ENCODE measurements at regions not wholly inside any gene's neighbourhood (a gene's known extent, or its start where the extent isn't known, plus 50 kb on each side); places are given as distances from the start of the nearest gene placed in this dataset.

- Histone ChIP-seq H4K20me1 (ENCODE audit: insufficient read depth) (no peaks in the 10 kb centered on the region), H3K27ac (ENCODE audit: low read length) (no peak overlapping the region), H3K4me3 (ENCODE audit: low read length) (no peak overlapping the region), H3K27me3 (ENCODE audit: insufficient read depth, low read depth, low read length) (no peaks in the 10 kb centered on the region), H3K36me3 (ENCODE audit: insufficient read depth, low read length) (no peaks in the 10 kb centered on the region), H3K9ac (ENCODE audit: low read length) (no peak overlapping the region), H3K79me2 (replicated peaks; ENCODE audit: insufficient read depth, low read length) (no peaks in the 10 kb centered on the region), H3K4me2 (ENCODE audit: low read length) (no peak overlapping the region), H3F3A (ENCODE audit: insufficient read depth, low read length, poor library complexity, severe bottlenecking) (no peaks in the 10 kb centered on the region), H3K9me3 (ENCODE audit: low read length) (no peaks in the 10 kb centered on the region), H2AFZ (ENCODE audit: low read depth, low read length) (no peak overlapping the region), H3K9me2 (ENCODE audit: insufficient read depth, low read length) (no peaks in the 10 kb centered on the region)
- no peak for TF ChIP-seq POLR2AphosphoS5 (IDR thresholded peaks at IDR 0.05)
- TF ChIP-seq MXI1 (conservative IDR thresholded peaks at IDR 0.05; ENCODE audit: poor library complexity, severe bottlenecking), result no peak
- no peak for TF ChIP-seq EZH2 (IDR thresholded peaks at IDR 0.05; ENCODE audit: borderline replicate concordance, insufficient read depth, low read length, poor library complexity, severe bottlenecking)
- TF ChIP-seq RAD21 (conservative IDR thresholded peaks at IDR 0.05), result no peak
- TF ChIP-seq SMC3 (conservative IDR thresholded peaks at IDR 0.05; ENCODE audit: poor library complexity), result no peak
- no peak for TF ChIP-seq CTCF (IDR thresholded peaks at IDR 0.05; ENCODE audit: poor library complexity, severe bottlenecking)
- no peak for TF ChIP-seq REST (IDR thresholded peaks at IDR 0.05; ENCODE audit: borderline replicate concordance)
- no peak for TF ChIP-seq TAF1 (IDR thresholded peaks at IDR 0.05; ENCODE audit: low read depth)
- no peak for TF ChIP-seq EP300 (conservative IDR thresholded peaks at IDR 0.05; ENCODE audit: poor library complexity, severe bottlenecking)
These were observed 223.6 kb upstream of the NLGN4Y start for GRCh38 chrY:14300775-14301174.

GRCh38 chrY:14301552-14301951 lies 222.8 kb upstream of the NLGN4Y start:
- Histone ChIP-seq H3K27ac (ENCODE audit: low read length) (no peak overlapping the region), H3K36me3 (ENCODE audit: insufficient read depth, low read length) (no peaks in the 10 kb centered on the region), H3K9ac (ENCODE audit: low read length) (no peak overlapping the region), H3K4me3 (ENCODE audit: low read length) (no peak overlapping the region), H3K9me3 (ENCODE audit: low read length) (no peaks in the 10 kb centered on the region), H3K27me3 (ENCODE audit: insufficient read depth, low read depth, low read length) (no peaks in the 10 kb centered on the region), H3F3A (ENCODE audit: insufficient read depth, low read length, poor library complexity, severe bottlenecking) (no peaks in the 10 kb centered on the region), H4K20me1 (ENCODE audit: insufficient read depth) (no peaks in the 10 kb centered on the region), H3K4me2 (ENCODE audit: low read length) (no peak overlapping the region), H3K79me2 (replicated peaks; ENCODE audit: insufficient read depth, low read length) (no peaks in the 10 kb centered on the region), H3K9me2 (ENCODE audit: insufficient read depth, low read length) (no peaks in the 10 kb centered on the region), H2AFZ (ENCODE audit: low read depth, low read length) (no peak overlapping the region)
- TF ChIP-seq RAD21 (conservative IDR thresholded peaks at IDR 0.05) (no peak), POLR2AphosphoS5 (IDR thresholded peaks at IDR 0.05) (no peak), EZH2 (IDR thresholded peaks at IDR 0.05; ENCODE audit: borderline replicate concordance, insufficient read depth, low read length, poor library complexity, severe bottlenecking) (no peak)

All from neural cell (in vitro differentiated cells).